K562 (cell line): ENCODE measurements at regions not wholly inside any gene's neighbourhood (a gene's known extent, or its start where the extent isn't known, plus 50 kb on each side); places are given as distances from the start of the nearest gene placed in this dataset.

Experiments
- DPF2 ChIP-seq: fragments of 450-650 bp; IDR thresholded peaks from 2 replicates; pipeline ENCODE4 v1.6.1; 2016
- POLR2A ChIP-seq: fragments of 450-650 bp; conservative IDR thresholded peaks from 2 replicates; pipeline ENCODE4 v1.6.1; 2016
- RCOR1 ChIP-seq, 2 experiments: IDR thresholded peaks; 2 replicates each; pipeline ENCODE4 v1.6.1; 2012; ENCODE audit warnings: low read depth in 2 of 2, low read length in 2 of 2, borderline replicate concordance in 1 of 2, improper control_type of control experiment in 1 of 2
- SIN3A ChIP-seq, 2 experiments: fragments of 150-350 bp in 1 of 2; IDR thresholded peaks; 2 replicates each; pipeline ENCODE4 v1.6.1; 2011 to 2016; ENCODE audit warnings: borderline replicate concordance in 2 of 2, low read depth in 2 of 2, low read length in 2 of 2, mild to moderate bottlenecking in 2 of 2, moderate library complexity in 2 of 2; ENCODE audit not compliant: control insufficient read depth in 1 of 2
- TBL1XR1 ChIP-seq, 2 experiments: IDR thresholded peaks; 2 replicates each; pipeline ENCODE4 v1.6.1; 2012; ENCODE audit warnings: improper control_type of control experiment in 2 of 2, low read length in 2 of 2, mild to moderate bottlenecking in 1 of 2
- TSC22D4 ChIP-seq: fragments of 450-650 bp; IDR thresholded peaks from 2 replicates; pipeline ENCODE4 v1.6.1; 2016; ENCODE audit warnings: missing genetic modification characterization, missing biosample characterization, control low read depth
- YY1 ChIP-seq, 3 experiments: IDR thresholded peaks; 2 replicates each; pipeline ENCODE4 v1.6.1; 2011; ENCODE audit warnings: low read length in 2 of 3, mild to moderate bottlenecking in 2 of 3, moderate library complexity in 2 of 3, borderline replicate concordance in 1 of 3, control low read depth in 1 of 3, low read depth in 1 of 3; ENCODE audit not compliant: insufficient read depth in 3 of 3, insufficient replicate concordance in 2 of 3, control insufficient read depth in 1 of 3, insufficient read length in 1 of 3; ENCODE audit errors: extremely low read depth in 1 of 3
- ZBED1 ChIP-seq: IDR thresholded peaks from 2 replicates; pipeline ENCODE4 v1.6.1; 2014
- ZNF395 ChIP-seq: fragments of 200-800 bp; sonication (Bioruptor generic); IDR thresholded peaks from 2 replicates; pipeline ENCODE4 v1.6.1; 2017; ENCODE audit warnings: missing genetic modification characterization, missing compliant biosample characterization
- TF ChIP-seq, protein P1 (sequence below): sonication (generic); formaldehyde crosslinking; IDR thresholded peaks from 2 replicates; pipeline ENCODE4 v1.8.0; 2023; ENCODE audit warnings: mild to moderate bottlenecking, missing genetic modification reagents

DNA sequence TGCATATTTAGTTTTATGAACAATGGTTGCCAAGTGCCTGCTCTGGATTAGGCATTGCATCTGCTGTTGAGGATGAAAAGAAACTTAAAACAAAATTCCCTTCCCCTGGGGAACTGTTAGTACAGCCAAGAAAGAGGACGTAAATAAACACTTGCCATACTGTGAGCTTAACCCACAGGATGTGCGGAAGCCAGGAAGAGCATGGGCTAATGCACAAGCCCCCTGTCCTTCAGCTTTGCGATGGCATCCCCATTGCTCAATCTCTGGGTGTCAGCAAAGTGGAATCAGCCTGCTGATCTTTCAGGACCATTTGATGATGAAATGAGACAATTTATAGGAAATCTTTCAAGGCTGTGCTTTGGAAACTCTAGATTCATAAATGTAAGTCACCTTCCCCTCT is 399.9 kb upstream of the IGFBP3 start:
- no peak for TF ChIP-seq TBL1XR1 (IDR thresholded peaks at IDR 0.05; ENCODE audit: low read length in 2 of 2)
- TF ChIP-seq YY1 (IDR thresholded peaks at IDR 0.05; ENCODE audit: borderline replicate concordance in 1 of 3, control insufficient read depth in 1 of 3, extremely low read depth in 1 of 3, insufficient read depth in 3 of 3, insufficient read length in 1 of 3, insufficient replicate concordance in 2 of 3, low read depth in 1 of 3, low read length in 2 of 3) = no peak
- no peak for TF ChIP-seq RCOR1 (IDR thresholded peaks at IDR 0.05; ENCODE audit: borderline replicate concordance in 1 of 2, low read depth in 2 of 2, low read length in 2 of 2)
- TF ChIP-seq POLR2A = no peak
- TF ChIP-seq, protein P1, sequence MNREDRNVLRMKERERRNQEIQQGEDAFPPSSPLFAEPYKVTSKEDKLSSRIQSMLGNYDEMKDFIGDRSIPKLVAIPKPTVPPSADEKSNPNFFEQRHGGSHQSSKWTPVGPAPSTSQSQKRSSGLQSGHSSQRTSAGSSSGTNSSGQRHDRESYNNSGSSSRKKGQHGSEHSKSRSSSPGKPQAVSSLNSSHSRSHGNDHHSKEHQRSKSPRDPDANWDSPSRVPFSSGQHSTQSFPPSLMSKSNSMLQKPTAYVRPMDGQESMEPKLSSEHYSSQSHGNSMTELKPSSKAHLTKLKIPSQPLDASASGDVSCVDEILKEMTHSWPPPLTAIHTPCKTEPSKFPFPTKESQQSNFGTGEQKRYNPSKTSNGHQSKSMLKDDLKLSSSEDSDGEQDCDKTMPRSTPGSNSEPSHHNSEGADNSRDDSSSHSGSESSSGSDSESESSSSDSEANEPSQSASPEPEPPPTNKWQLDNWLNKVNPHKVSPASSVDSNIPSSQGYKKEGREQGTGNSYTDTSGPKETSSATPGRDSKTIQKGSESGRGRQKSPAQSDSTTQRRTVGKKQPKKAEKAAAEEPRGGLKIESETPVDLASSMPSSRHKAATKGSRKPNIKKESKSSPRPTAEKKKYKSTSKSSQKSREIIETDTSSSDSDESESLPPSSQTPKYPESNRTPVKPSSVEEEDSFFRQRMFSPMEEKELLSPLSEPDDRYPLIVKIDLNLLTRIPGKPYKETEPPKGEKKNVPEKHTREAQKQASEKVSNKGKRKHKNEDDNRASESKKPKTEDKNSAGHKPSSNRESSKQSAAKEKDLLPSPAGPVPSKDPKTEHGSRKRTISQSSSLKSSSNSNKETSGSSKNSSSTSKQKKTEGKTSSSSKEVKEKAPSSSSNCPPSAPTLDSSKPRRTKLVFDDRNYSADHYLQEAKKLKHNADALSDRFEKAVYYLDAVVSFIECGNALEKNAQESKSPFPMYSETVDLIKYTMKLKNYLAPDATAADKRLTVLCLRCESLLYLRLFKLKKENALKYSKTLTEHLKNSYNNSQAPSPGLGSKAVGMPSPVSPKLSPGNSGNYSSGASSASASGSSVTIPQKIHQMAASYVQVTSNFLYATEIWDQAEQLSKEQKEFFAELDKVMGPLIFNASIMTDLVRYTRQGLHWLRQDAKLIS (CRISPR knock-in tag) = no peak
- TF ChIP-seq ZBED1 = no peak
- no peak for TF ChIP-seq TSC22D4 (tag)
- TF ChIP-seq DPF2 = no peak
- no peak for TF ChIP-seq SIN3A (IDR thresholded peaks at IDR 0.05; ENCODE audit: borderline replicate concordance in 2 of 2, control insufficient read depth in 1 of 2, low read depth in 2 of 2, low read length in 2 of 2)
- TF ChIP-seq ZNF395 (CRISPR knock-in tag) = no peak
